Panc1 (cell line): ENCODE measurements at regions not wholly inside any gene's neighbourhood (a gene's known extent, or its start where the extent isn't known, plus 50 kb on each side); places are given as distances from the start of the nearest gene placed in this dataset.

Source experiments
- CTCF ChIP-seq: fragments of 450-650 bp; IDR thresholded peaks from 2 replicates; pipeline ENCODE4 v1.5.1; 2017; ENCODE audit warnings: mild to moderate bottlenecking
- REST ChIP-seq, 2 experiments: IDR thresholded peaks; 2 replicates each; pipeline ENCODE4 v1.6.1; 2011 to 2012; ENCODE audit warnings: low read depth in 2 of 2, control low read depth in 1 of 2, low read length in 1 of 2, mild to moderate bottlenecking in 1 of 2, moderate library complexity in 1 of 2; ENCODE audit not compliant: insufficient read depth in 1 of 2
- TCF7L2 ChIP-seq: IDR thresholded peaks from 2 replicates; pipeline ENCODE4 v1.6.1; 2011; ENCODE audit warnings: mild to moderate bottlenecking, low read depth, low read length, inconsistent platforms

GRCh38 chr9:19700699-19701098, 88.1 kb downstream of the SLC24A2 start:
- no peak for TF ChIP-seq CTCF
- TF ChIP-seq REST (IDR thresholded peaks at IDR 0.05; ENCODE audit: insufficient read depth in 1 of 2, low read depth in 2 of 2, low read length in 1 of 2): no peak
- no peak for TF ChIP-seq TCF7L2
